Fibroblast of mammary gland (primary cell): ENCODE measurements at regions not wholly inside any gene's neighbourhood (a gene's known extent, or its start where the extent isn't known, plus 50 kb on each side); places are given as distances from the start of the nearest gene placed in this dataset.

Source experiments
- DNase-seq: peaks from one replicate; pipeline ENCODE4 v3.0.0-alpha.2; 2010; ENCODE audit warnings: low read depth
- H3K4me3 ChIP-seq: 2 replicates; pipeline ENCODE4 v1.5.1; 2011; ENCODE audit warnings: low read depth, mild to moderate bottlenecking, low read length, moderate library complexity; ENCODE audit not compliant: control insufficient read depth
- CTCF ChIP-seq: conservative IDR thresholded peaks from 2 replicates; pipeline ENCODE4 v1.5.1; 2011; ENCODE audit warnings: low read depth, low read length, inconsistent platforms; ENCODE audit not compliant: control insufficient read depth, insufficient read depth

- no peak overlapping the region for H3K4me3 ChIP-seq
- no peak for DNase-seq
- no peak for TF ChIP-seq CTCF
Measured at GRCh38 chr9:108382310-108382709, 473.5 kb downstream of the ACTL7B start.

DNA sequence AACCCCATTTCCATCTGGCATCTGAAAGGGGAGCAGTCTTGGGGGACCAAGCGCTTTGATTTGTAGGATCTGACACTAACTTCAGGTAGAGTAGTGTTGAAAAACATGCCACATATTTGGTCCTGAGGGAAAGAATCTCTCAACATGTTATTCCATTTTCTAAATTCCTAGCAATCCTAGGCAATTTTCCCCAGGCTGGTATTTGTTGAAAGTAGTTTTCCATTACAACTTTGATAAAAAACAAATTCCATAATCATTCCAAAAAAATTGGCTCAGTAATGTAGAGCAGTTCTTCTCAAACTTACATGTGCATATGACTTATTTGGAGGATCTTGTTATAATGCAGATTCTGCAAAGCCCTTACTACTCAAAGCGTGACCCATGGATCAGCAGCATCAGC lies 477.9 kb downstream of the ACTL7B start:
- no peak for TF ChIP-seq CTCF
- no peak for DNase-seq
- no peak overlapping the region for H3K4me3 ChIP-seq

DNA sequence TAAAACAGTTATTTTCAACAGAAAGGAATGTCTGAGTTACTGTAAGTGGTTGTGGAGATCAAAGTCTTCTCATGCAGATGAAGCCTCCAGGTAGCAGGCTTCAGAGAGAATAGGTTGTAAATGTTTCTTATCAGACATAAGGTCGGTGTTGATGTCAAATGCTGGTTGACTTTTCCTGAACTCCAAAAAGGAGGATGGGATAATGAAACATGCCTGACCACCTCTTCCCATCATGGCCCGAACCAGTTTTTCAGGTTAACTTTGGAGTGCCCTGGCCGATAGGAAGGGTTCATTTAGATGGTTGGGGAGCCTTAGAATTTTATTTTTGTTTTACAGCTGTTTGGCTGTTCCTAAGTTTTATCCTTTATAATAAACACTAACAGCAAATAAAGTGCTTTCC lies 478.4 kb downstream of the ACTL7B start:
- no peak for DNase-seq
- TF ChIP-seq CTCF = no peak

DNA sequence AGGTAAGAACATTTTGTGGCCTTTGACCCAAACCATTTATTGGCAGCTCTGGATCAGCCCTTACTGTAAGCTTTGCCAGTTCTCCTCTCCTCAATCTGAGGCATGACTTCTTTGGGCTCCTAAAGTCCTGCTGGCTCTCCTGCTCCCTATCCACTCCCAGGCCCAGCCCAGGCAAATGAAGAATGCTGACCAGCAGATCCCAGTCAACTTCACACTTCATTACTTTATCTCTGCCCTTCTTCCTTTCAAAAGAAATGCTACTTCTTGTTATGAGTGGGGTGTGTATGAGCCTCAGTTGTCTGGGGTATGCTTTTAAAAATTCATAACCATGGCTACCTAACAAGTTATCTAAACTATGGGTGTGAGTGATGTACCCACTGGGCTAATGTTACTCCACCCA lies 479.6 kb downstream of the ACTL7B start:
- TF ChIP-seq CTCF = no peak
- DNase-seq = no peak
- no peak overlapping the region for H3K4me3 ChIP-seq

More for the DNA sequence above, 478.4 kb downstream of the ACTL7B start:
- H3K4me3 ChIP-seq = no peak overlapping the region

- no peak overlapping the region for H3K4me3 ChIP-seq
- DNase-seq = no peak
- no peak for TF ChIP-seq CTCF
Measured at GRCh38 chr9:108374626-108375025, 481.2 kb downstream of the ACTL7B start.

DNA sequence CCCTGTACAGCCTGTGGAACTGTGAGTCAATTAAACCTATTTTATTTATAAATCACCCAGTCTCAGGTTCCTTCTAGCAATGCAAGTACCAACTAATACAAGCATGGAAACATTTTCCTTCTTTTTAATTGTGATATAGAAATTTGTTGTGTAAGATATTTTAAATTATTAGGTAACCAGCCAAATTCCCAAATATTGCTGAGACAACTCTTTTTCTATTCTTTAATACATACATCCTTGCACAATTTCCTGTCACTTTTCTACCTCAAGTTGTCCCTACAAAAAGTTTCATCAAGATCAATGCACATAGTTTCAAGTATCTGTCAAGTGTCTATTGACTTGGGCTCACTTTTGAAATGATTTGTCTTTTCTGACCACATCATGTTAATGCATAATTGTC lies 488.6 kb downstream of the ACTL7B start:
- no peak for TF ChIP-seq CTCF
- H3K4me3 ChIP-seq = no peak overlapping the region
- DNase-seq = no peak

DNA sequence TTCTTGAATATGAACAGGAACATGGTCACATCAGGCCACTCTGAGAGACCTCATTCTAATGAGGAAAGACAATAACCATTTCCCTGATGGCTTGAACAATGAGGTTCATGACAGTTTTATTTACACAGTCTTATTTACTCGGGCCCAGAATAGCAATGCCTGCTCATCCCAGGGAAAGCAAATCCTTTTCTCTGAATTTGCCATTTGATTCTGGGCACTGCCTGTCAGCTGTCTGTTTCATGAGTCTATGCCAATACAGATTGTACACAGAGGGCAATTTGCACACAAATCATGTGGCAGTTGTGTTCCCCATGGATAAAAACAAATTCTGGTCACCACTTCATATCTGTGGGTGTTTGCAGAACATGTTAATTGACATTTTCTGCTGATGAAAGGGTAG lies 492.5 kb downstream of the ACTL7B start:
- no peak for TF ChIP-seq CTCF
- H3K4me3 ChIP-seq = no peak overlapping the region
- DNase-seq = no peak
